ENCODE measurements at regions not wholly inside any gene's neighbourhood (a gene's known extent, or its start where the extent isn't known, plus 50 kb on each side); places are given as distances from the start of the nearest gene placed in this dataset.

DNA sequence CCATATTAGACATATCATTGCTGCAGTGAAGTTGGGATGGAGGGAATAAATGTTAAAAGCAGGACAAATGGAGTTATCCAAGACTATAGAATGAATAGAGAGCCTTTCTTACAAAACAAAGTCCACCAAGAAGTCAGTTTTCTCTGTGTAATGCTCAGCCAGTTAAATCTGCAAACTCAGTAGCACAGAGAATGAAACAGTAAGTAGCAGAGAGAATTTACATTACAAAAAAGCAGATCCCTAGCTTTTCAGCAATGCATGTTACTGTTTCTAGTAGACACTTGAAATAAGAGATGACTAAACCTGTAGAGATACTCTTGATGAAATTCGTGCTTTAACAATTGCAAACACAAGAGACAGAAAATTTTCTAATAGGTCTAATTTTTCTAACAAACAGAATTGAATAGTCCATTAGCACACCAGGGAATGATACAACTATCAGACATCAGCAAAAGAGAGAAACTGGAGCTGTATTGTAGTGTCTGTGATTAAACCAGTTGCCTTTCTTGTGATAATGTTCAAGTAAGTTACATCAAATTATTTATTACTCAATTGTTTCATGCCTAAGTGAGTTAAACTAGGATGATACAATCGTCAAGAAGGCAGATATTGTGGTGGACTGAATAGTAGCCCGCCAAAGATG lies 322.2 kb upstream of the DDX18 start:
- H3K9me1 ChIP-seq (replicated peaks; ENCODE audit: control insufficient read depth, extremely low read depth, insufficient read depth, low read length) = no peaks in the 10 kb centered on the region
- no peaks in the 10 kb centered on the region for H3K36me3 ChIP-seq (ENCODE audit: control insufficient read depth in 2 of 2, extremely low read depth in 1 of 2, insufficient read depth in 2 of 2, low read length in 2 of 2)
- dilution Hi-C loops (cut with MboI; ENCODE audit: extremely low pct_ligation_motif_present, low sequenced_read_pairs) (no loop called here), intact Hi-C loops (cut with micrococcal nuclease) (no loop called here)
- no peak overlapping the region for H2AFZ ChIP-seq (ENCODE audit: low read depth, low read length)
- TF ChIP-seq JUN (IDR thresholded peaks at IDR 0.05; ENCODE audit: borderline replicate concordance, insufficient read depth, insufficient read length, low read depth) = no peak
- TF ChIP-seq FOS (IDR thresholded peaks at IDR 0.05; ENCODE audit: borderline replicate concordance, insufficient read depth, low read length) = no peak
- no peak for TF ChIP-seq GATA2 (IDR thresholded peaks at IDR 0.05; ENCODE audit: insufficient read depth, insufficient read length, low read depth, low read length)
- no peak for TF ChIP-seq POLR2A (IDR thresholded peaks at IDR 0.05; ENCODE audit: low read depth, low read length)
- TF ChIP-seq EZH2 (IDR thresholded peaks at IDR 0.05; ENCODE audit: borderline replicate concordance, low read depth, low read length, severe bottlenecking) = no peak
- TF ChIP-seq, protein P1, sequence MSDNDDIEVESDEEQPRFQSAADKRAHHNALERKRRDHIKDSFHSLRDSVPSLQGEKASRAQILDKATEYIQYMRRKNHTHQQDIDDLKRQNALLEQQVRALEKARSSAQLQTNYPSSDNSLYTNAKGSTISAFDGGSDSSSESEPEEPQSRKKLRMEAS (IDR thresholded peaks at IDR 0.05; ENCODE audit: insufficient read depth, insufficient read length) = no peak
- no peak for TF ChIP-seq POLR2AphosphoS5 (IDR thresholded peaks at IDR 0.05; ENCODE audit: insufficient read depth, low read depth, low read length)
- TF ChIP-seq, protein P2, sequence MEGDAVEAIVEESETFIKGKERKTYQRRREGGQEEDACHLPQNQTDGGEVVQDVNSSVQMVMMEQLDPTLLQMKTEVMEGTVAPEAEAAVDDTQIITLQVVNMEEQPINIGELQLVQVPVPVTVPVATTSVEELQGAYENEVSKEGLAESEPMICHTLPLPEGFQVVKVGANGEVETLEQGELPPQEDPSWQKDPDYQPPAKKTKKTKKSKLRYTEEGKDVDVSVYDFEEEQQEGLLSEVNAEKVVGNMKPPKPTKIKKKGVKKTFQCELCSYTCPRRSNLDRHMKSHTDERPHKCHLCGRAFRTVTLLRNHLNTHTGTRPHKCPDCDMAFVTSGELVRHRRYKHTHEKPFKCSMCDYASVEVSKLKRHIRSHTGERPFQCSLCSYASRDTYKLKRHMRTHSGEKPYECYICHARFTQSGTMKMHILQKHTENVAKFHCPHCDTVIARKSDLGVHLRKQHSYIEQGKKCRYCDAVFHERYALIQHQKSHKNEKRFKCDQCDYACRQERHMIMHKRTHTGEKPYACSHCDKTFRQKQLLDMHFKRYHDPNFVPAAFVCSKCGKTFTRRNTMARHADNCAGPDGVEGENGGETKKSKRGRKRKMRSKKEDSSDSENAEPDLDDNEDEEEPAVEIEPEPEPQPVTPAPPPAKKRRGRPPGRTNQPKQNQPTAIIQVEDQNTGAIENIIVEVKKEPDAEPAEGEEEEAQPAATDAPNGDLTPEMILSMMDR (IDR thresholded peaks at IDR 0.05; ENCODE audit: extremely low read depth in 1 of 2, insufficient read depth in 1 of 2, low read depth in 1 of 2, low read length in 2 of 2) = no peak
- no peak for TF ChIP-seq MYC (IDR thresholded peaks at IDR 0.05; ENCODE audit: low read depth, low read length)
- FAIRE-seq = no peak
- H3K79me2 ChIP-seq (ENCODE audit: control insufficient read depth, insufficient read depth, low read length) = no peaks in the 10 kb centered on the region
- no peak for DNase-seq (ENCODE audit: low read depth, low spot score)
- no peak overlapping the region for H3K27ac ChIP-seq (ENCODE audit: insufficient read depth, low read depth, low read length)
- no peak overlapping the region for H3K4me2 ChIP-seq (ENCODE audit: insufficient read depth, low read length)
- no TSS peak for BruUV-seq (replicated peaks)
- H3K9me3 ChIP-seq (replicated peaks; ENCODE audit: control insufficient read depth, insufficient read depth, low read length) = peaks cover 6% of the 10 kb centered on the region
- no peaks in the 10 kb centered on the region for H4K20me1 ChIP-seq (replicated peaks; ENCODE audit: control insufficient read depth, extremely low read depth, insufficient read depth, low read length)
- ChIA-PET CTCF (no interaction called here), POLR2A (no interaction called here)
- H3K4me3 ChIP-seq (replicated peaks in 1 of 3; ENCODE audit: insufficient read depth in 1 of 3, low read depth in 1 of 3, low read length in 3 of 3) = no peak overlapping the region
- no peaks in the 10 kb centered on the region for H3K4me1 ChIP-seq (ENCODE audit: control insufficient read depth, extremely low read depth, insufficient read depth, low read length)
- H3K9ac ChIP-seq (replicated peaks; ENCODE audit: extremely low read depth, insufficient read depth, low read length) = no peak overlapping the region
- no peaks in the 10 kb centered on the region for H3K27me3 ChIP-seq (ENCODE audit: control insufficient read depth in 2 of 2, insufficient read depth in 2 of 2, low read length in 2 of 2)
